NB4 (cell line): ENCODE measurements at regions not wholly inside any gene's neighbourhood (a gene's known extent, or its start where the extent isn't known, plus 50 kb on each side); places are given as distances from the start of the nearest gene placed in this dataset.

Experiments used
- DNase-seq: peaks from one replicate; pipeline ENCODE4 v3.0.0; 2010; ENCODE audit warnings: low read depth
- H3K4me3 ChIP-seq: one replicate; pipeline ENCODE4 v1.5.1; 2011; ENCODE audit warnings: mild to moderate bottlenecking, low read depth, low read length, moderate library complexity
- MYC ChIP-seq: IDR thresholded peaks from 2 replicates; pipeline ENCODE4 v1.6.1; 2011; ENCODE audit warnings: low read depth, low read length
- POLR2A ChIP-seq: IDR thresholded peaks from 2 replicates; pipeline ENCODE4 v1.6.1; 2011; ENCODE audit warnings: mild to moderate bottlenecking; ENCODE audit not compliant: insufficient read length; ENCODE audit errors: extremely low read depth
- TF ChIP-seq, protein P1 (sequence below): IDR thresholded peaks from one replicate; pipeline ENCODE4 v1.5.1; 2012; ENCODE audit warnings: low read depth, low read length
- TF ChIP-seq, protein P2 (sequence below): IDR thresholded peaks from 2 replicates; pipeline ENCODE4 v1.6.1; 2011; ENCODE audit warnings: low read depth, low read length

DNA sequence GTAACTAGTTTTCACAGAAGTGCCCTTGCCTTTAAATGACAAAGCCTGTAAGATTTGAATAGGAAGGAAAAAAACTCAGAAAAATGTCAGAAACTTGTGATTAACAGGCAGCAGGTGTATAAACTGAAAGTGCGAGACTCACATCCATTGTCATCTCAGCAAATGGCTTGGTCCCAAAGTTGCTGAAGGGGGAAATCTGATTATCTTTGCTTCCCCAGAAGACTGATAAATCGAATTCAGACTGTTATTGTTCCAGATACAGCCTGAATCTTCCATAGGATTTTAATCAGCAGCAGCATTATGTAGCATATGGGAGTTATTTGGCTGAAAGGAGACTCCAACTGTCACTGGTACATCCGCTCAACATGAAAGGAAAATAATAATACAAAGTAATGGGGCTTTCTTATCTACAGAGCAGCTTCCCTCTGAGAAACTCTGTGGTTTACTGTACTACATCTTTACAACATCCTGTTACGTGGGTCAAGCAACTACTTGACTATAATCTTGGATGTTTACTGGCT is 550.4 kb upstream of the CCDC54 start:
- H3K4me3 ChIP-seq = no peak overlapping the region
- no peak for TF ChIP-seq POLR2A
- no peak for TF ChIP-seq MYC
- TF ChIP-seq, protein P1, sequence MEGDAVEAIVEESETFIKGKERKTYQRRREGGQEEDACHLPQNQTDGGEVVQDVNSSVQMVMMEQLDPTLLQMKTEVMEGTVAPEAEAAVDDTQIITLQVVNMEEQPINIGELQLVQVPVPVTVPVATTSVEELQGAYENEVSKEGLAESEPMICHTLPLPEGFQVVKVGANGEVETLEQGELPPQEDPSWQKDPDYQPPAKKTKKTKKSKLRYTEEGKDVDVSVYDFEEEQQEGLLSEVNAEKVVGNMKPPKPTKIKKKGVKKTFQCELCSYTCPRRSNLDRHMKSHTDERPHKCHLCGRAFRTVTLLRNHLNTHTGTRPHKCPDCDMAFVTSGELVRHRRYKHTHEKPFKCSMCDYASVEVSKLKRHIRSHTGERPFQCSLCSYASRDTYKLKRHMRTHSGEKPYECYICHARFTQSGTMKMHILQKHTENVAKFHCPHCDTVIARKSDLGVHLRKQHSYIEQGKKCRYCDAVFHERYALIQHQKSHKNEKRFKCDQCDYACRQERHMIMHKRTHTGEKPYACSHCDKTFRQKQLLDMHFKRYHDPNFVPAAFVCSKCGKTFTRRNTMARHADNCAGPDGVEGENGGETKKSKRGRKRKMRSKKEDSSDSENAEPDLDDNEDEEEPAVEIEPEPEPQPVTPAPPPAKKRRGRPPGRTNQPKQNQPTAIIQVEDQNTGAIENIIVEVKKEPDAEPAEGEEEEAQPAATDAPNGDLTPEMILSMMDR = no peak
- TF ChIP-seq, protein P2, sequence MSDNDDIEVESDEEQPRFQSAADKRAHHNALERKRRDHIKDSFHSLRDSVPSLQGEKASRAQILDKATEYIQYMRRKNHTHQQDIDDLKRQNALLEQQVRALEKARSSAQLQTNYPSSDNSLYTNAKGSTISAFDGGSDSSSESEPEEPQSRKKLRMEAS = no peak
- no peak for DNase-seq

- DNase-seq = no peak
- no peak overlapping the region for H3K4me3 ChIP-seq
- TF ChIP-seq, protein P1 = no peak
- TF ChIP-seq POLR2A = no peak
- no peak for TF ChIP-seq MYC
- TF ChIP-seq, protein P2 = no peak
Observed at GRCh38 chr3:106827515-106828213, 549.6 kb upstream of the CCDC54 start.

DNA sequence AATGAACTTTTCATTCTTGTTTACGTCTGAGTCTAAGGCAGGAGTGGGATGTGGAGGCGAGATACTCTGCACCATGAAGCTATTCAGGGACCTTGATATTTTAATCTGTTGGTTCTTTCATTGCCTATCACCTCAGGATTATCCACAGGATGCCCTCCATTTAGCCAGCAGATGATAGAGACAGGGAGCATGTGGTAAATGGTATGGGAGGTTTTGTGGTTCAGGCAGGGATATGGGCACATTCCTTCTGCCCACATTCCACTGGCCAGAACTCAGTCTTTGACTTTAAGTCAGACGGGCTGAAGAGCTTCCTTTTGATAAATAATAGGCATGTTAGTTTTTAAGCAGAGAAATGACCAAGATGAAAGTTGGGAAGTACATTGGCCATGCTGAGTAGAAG is 548.0 kb upstream of the CCDC54 start:
- no peak for DNase-seq
- H3K4me3 ChIP-seq = no peak overlapping the region
- TF ChIP-seq, protein P1 = no peak
- TF ChIP-seq, protein P2 = no peak
- no peak for TF ChIP-seq MYC
- no peak for TF ChIP-seq POLR2A

DNA sequence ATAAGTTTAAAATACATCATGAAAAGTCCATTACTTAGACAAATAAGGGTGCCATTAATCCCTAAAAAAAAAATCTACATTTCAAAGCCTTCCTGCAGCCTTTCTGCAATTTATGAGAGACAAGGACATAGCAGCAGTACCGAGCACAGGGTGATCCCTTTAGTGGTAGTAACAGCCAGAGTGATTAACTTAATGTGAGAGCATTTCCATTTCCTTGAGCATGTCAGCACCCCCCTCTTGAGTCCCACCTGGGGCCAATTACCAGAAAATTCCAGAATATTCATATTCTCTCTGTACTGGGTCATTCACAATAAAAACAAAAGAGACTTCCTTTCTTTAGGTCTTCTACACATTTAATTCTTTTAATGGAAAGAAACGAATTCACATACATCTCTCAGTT is 546.9 kb upstream of the CCDC54 start:
- TF ChIP-seq POLR2A = no peak
- TF ChIP-seq, protein P1 = no peak
- TF ChIP-seq, protein P2 = no peak
- no peak for TF ChIP-seq MYC
- H3K4me3 ChIP-seq = no peak overlapping the region
- no peak for DNase-seq

GRCh38 chr3:106836906-106837305 is 540.3 kb upstream of the CCDC54 start:
- no peak for DNase-seq
- H3K4me3 ChIP-seq = no peak overlapping the region
- TF ChIP-seq, protein P2 = no peak
- no peak for TF ChIP-seq POLR2A
- TF ChIP-seq, protein P1 = no peak
- TF ChIP-seq MYC = no peak

DNA sequence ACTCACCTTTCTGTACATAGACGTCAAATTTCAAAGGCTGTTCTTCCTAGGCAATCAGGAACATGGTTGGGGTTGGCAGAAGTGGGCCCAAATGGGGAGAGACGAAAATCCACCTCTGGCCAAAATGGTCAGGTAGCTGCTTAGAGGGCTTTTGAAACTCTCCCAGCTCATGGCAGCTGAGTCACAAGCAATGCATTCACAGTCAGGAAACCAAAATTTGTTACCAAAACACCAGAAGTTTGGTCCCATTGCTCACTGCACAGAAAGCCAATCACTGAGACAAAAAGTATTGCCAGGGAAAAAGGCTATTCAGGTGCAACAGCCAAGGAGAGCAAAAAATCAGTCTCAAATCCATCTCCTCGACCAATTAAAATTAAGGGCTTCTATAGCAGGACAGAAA is 539.6 kb upstream of the CCDC54 start:
- DNase-seq = no peak
- no peak overlapping the region for H3K4me3 ChIP-seq
- TF ChIP-seq POLR2A (no peak), MYC (no peak)
- TF ChIP-seq, protein P2 = no peak
- TF ChIP-seq, protein P1 = no peak
